SK-N-SH treated with all-trans-retinoic acid at 6 μM for 48 hours (cell line): ENCODE measurements at regions not wholly inside any gene's neighbourhood (a gene's known extent, or its start where the extent isn't known, plus 50 kb on each side); places are given as distances from the start of the nearest gene placed in this dataset.

Source experiments
- ATAC-seq: fragments of 200-7000 bp; cut with Tn5 transposase; 3 replicates; pipeline ENCODE4 v1.9.1; 2020; ENCODE audit warnings: mild to moderate bottlenecking, moderate library complexity
- ARNTL ChIP-seq: fragments of 450-650 bp; formaldehyde crosslinking; IDR thresholded peaks from 2 replicates; pipeline ENCODE4 v1.5.0; 2020; ENCODE audit warnings: low read depth, mild to moderate bottlenecking, moderate library complexity, borderline replicate concordance
- ESRRG ChIP-seq: fragments of 250-450 bp; sonication (Bioruptor Pico); IDR thresholded peaks from 2 replicates; pipeline ENCODE4 v1.6.1; 2021; ENCODE audit warnings: mild to moderate bottlenecking
- GLIS3 ChIP-seq: fragments of 250-450 bp; sonication (Bioruptor Pico); IDR thresholded peaks from 2 replicates; pipeline ENCODE4 v1.5.0; 2020; ENCODE audit warnings: mild to moderate bottlenecking, moderate library complexity
- ISL1 ChIP-seq: fragments of 250-450 bp; sonication (Bioruptor Pico); IDR thresholded peaks from 2 replicates; pipeline ENCODE4 v2.1.2; 2022; ENCODE audit warnings: mild to moderate bottlenecking, moderate library complexity
- OSR1 ChIP-seq: fragments of 250-450 bp; sonication (Bioruptor Pico); IDR thresholded peaks from 2 replicates; pipeline ENCODE4 v1.8.0; 2022; ENCODE audit warnings: moderate library complexity, mild to moderate bottlenecking, inconsistent platforms
- PPARA ChIP-seq: fragments of 250-450 bp; sonication (Bioruptor Pico); IDR thresholded peaks from 2 replicates; pipeline ENCODE4 v1.5.0; 2020; ENCODE audit warnings: mild to moderate bottlenecking, borderline replicate concordance
- RARB ChIP-seq: fragments of 250-450 bp; sonication (Bioruptor Pico); IDR thresholded peaks from 2 replicates; pipeline ENCODE4 v1.8.0; 2021; ENCODE audit warnings: mild to moderate bottlenecking, moderate library complexity
- SNAI2 ChIP-seq: fragments of 250-450 bp; sonication (Bioruptor Pico); IDR thresholded peaks from 2 replicates; pipeline ENCODE4 v1.5.0; 2020; ENCODE audit warnings: mild to moderate bottlenecking, moderate library complexity
- TCF4 ChIP-seq: fragments of 250-450 bp; sonication (Bioruptor Pico); IDR thresholded peaks from 2 replicates; pipeline ENCODE4 v1.8.0; 2021; ENCODE audit warnings: mild to moderate bottlenecking, moderate library complexity, borderline replicate concordance
- TOX ChIP-seq: fragments of 250-450 bp; sonication (Bioruptor Pico); IDR thresholded peaks from 2 replicates; pipeline ENCODE4 v1.8.0; 2021; ENCODE audit warnings: mild to moderate bottlenecking, moderate library complexity, borderline replicate concordance
- ZC3H10 ChIP-seq: fragments of 250-450 bp; sonication (Bioruptor Pico); IDR thresholded peaks from 2 replicates; pipeline ENCODE4 v1.5.1; 2021; ENCODE audit warnings: mild to moderate bottlenecking, moderate library complexity
- ZFP3 ChIP-seq: fragments of 250-450 bp; sonication (Bioruptor Pico); IDR thresholded peaks from 2 replicates; pipeline ENCODE4 v1.5.0; 2020; ENCODE audit warnings: mild to moderate bottlenecking, moderate library complexity
- ZNF565 ChIP-seq: fragments of 450-650 bp; formaldehyde crosslinking; conservative IDR thresholded peaks from 2 replicates; pipeline ENCODE4 v1.5.0; 2020; ENCODE audit warnings: low read depth, mild to moderate bottlenecking, moderate library complexity
- ZNF70 ChIP-seq: fragments of 450-650 bp; formaldehyde crosslinking; IDR thresholded peaks from 2 replicates; pipeline ENCODE4 v1.5.0; 2020; ENCODE audit warnings: mild to moderate bottlenecking, moderate library complexity
- ZNF8 ChIP-seq: fragments of 450-650 bp; formaldehyde crosslinking; IDR thresholded peaks from 2 replicates; pipeline ENCODE4 v1.5.0; 2020; ENCODE audit warnings: mild to moderate bottlenecking, moderate library complexity
- TF ChIP-seq, protein P1 (sequence below): fragments of 250-450 bp; sonication (Bioruptor Pico); IDR thresholded peaks from 2 replicates; pipeline ENCODE4 v1.5.0; 2020; ENCODE audit warnings: mild to moderate bottlenecking, moderate library complexity
- TF ChIP-seq, protein P2 (sequence below): fragments of 250-450 bp; sonication (Bioruptor Pico); IDR thresholded peaks from 2 replicates; pipeline ENCODE4 v1.8.0; 2020; ENCODE audit warnings: mild to moderate bottlenecking, moderate library complexity, borderline replicate concordance
- TF ChIP-seq, protein P3 (sequence below): fragments of 250-450 bp; sonication (Bioruptor Pico); IDR thresholded peaks from 2 replicates; pipeline ENCODE4 v1.8.0; 2021; ENCODE audit warnings: low read depth, mild to moderate bottlenecking, moderate library complexity, borderline replicate concordance
- TF ChIP-seq, protein P4 (sequence below): fragments of 250-450 bp; sonication (Bioruptor Pico); IDR thresholded peaks from 2 replicates; pipeline ENCODE4 v1.5.1; 2021; ENCODE audit warnings: mild to moderate bottlenecking, moderate library complexity
- TF ChIP-seq, protein P5 (sequence below): fragments of 250-450 bp; sonication (Bioruptor Pico); IDR thresholded peaks from 2 replicates; pipeline ENCODE4 v1.5.1; 2020; ENCODE audit warnings: low read depth, mild to moderate bottlenecking, moderate library complexity

DNA sequence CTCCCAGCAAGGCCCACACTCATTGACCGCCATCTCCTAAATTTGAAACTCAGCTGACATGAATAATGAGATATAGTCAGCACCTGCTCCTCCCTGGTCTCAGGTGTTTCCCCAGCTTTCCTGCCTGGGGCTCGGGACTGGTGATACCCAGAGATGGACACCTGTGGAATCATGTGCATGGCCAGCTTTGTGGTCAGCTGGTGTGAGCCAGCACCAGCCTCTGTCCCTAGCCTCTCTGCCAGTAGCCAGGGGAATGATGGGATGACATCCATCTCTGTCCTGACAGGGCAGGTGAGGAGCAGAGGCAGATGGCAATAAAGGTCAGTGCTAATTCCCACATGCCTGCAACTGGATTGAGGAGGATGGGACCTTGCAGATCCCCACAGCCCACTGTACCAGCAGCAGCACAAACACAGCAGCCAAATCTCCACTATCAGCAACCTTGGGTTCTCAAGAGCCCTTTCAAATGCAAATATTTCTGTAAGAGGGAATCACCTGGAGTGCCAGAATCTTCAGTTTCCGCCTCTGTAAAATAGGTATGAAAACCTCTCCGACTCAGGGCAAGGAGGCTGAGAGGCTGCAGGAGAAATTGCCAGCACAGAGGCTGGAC, 329.2 kb upstream of the ZMIZ1 start:
- no peak for TF ChIP-seq ZNF565 (CRISPR knock-in tag)
- no peak for TF ChIP-seq SNAI2 (CRISPR knock-in tag)
- TF ChIP-seq GLIS3 (CRISPR knock-in tag) = no peak
- TF ChIP-seq, protein P1, sequence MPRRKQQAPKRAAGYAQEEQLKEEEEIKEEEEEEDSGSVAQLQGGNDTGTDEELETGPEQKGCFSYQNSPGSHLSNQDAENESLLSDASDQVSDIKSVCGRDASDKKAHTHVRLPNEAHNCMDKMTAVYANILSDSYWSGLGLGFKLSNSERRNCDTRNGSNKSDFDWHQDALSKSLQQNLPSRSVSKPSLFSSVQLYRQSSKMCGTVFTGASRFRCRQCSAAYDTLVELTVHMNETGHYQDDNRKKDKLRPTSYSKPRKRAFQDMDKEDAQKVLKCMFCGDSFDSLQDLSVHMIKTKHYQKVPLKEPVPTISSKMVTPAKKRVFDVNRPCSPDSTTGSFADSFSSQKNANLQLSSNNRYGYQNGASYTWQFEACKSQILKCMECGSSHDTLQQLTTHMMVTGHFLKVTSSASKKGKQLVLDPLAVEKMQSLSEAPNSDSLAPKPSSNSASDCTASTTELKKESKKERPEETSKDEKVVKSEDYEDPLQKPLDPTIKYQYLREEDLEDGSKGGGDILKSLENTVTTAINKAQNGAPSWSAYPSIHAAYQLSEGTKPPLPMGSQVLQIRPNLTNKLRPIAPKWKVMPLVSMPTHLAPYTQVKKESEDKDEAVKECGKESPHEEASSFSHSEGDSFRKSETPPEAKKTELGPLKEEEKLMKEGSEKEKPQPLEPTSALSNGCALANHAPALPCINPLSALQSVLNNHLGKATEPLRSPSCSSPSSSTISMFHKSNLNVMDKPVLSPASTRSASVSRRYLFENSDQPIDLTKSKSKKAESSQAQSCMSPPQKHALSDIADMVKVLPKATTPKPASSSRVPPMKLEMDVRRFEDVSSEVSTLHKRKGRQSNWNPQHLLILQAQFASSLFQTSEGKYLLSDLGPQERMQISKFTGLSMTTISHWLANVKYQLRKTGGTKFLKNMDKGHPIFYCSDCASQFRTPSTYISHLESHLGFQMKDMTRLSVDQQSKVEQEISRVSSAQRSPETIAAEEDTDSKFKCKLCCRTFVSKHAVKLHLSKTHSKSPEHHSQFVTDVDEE (CRISPR knock-in tag) = no peak
- TF ChIP-seq, protein P2, sequence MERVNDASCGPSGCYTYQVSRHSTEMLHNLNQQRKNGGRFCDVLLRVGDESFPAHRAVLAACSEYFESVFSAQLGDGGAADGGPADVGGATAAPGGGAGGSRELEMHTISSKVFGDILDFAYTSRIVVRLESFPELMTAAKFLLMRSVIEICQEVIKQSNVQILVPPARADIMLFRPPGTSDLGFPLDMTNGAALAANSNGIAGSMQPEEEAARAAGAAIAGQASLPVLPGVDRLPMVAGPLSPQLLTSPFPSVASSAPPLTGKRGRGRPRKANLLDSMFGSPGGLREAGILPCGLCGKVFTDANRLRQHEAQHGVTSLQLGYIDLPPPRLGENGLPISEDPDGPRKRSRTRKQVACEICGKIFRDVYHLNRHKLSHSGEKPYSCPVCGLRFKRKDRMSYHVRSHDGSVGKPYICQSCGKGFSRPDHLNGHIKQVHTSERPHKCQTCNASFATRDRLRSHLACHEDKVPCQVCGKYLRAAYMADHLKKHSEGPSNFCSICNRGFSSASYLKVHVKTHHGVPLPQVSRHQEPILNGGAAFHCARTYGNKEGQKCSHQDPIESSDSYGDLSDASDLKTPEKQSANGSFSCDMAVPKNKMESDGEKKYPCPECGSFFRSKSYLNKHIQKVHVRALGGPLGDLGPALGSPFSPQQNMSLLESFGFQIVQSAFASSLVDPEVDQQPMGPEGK (CRISPR knock-in tag) = no peak
- TF ChIP-seq, protein P3, sequence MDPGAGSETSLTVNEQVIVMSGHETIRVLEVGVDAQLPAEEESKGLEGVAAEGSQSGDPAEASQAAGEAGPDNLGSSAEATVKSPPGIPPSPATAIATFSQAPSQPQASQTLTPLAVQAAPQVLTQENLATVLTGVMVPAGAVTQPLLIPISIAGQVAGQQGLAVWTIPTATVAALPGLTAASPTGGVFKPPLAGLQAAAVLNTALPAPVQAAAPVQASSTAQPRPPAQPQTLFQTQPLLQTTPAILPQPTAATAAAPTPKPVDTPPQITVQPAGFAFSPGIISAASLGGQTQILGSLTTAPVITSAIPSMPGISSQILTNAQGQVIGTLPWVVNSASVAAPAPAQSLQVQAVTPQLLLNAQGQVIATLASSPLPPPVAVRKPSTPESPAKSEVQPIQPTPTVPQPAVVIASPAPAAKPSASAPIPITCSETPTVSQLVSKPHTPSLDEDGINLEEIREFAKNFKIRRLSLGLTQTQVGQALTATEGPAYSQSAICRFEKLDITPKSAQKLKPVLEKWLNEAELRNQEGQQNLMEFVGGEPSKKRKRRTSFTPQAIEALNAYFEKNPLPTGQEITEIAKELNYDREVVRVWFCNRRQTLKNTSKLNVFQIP (CRISPR knock-in tag) = no peak
- no peak for TF ChIP-seq TOX (CRISPR knock-in tag)
- TF ChIP-seq ESRRG = no peak
- no peak for TF ChIP-seq TCF4 (CRISPR knock-in tag)
- TF ChIP-seq, protein P4, sequence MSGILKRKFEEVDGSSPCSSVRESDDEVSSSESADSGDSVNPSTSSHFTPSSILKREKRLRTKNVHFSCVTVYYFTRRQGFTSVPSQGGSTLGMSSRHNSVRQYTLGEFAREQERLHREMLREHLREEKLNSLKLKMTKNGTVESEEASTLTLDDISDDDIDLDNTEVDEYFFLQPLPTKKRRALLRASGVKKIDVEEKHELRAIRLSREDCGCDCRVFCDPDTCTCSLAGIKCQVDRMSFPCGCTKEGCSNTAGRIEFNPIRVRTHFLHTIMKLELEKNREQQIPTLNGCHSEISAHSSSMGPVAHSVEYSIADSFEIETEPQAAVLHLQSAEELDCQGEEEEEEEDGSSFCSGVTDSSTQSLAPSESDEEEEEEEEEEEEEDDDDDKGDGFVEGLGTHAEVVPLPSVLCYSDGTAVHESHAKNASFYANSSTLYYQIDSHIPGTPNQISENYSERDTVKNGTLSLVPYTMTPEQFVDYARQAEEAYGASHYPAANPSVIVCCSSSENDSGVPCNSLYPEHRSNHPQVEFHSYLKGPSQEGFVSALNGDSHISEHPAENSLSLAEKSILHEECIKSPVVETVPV = no peak
- TF ChIP-seq ARNTL (CRISPR knock-in tag) = no peak
- no peak for TF ChIP-seq ZC3H10
- TF ChIP-seq ZNF70 (CRISPR knock-in tag) = no peak
- TF ChIP-seq PPARA (CRISPR knock-in tag) = no peak
- TF ChIP-seq, protein P5, sequence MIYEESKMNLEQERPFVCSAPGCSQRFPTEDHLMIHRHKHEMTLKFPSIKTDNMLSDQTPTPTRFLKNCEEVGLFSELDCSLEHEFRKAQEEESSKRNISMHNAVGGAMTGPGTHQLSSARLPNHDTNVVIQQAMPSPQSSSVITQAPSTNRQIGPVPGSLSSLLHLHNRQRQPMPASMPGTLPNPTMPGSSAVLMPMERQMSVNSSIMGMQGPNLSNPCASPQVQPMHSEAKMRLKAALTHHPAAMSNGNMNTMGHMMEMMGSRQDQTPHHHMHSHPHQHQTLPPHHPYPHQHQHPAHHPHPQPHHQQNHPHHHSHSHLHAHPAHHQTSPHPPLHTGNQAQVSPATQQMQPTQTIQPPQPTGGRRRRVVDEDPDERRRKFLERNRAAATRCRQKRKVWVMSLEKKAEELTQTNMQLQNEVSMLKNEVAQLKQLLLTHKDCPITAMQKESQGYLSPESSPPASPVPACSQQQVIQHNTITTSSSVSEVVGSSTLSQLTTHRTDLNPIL (CRISPR knock-in tag) = no peak
- no peak for TF ChIP-seq OSR1
- no peak for TF ChIP-seq RARB (CRISPR knock-in tag)
- no peak for TF ChIP-seq ZNF8 (CRISPR knock-in tag)
- no peak for TF ChIP-seq ZFP3 (CRISPR knock-in tag)
- no peak for ATAC-seq

DNA sequence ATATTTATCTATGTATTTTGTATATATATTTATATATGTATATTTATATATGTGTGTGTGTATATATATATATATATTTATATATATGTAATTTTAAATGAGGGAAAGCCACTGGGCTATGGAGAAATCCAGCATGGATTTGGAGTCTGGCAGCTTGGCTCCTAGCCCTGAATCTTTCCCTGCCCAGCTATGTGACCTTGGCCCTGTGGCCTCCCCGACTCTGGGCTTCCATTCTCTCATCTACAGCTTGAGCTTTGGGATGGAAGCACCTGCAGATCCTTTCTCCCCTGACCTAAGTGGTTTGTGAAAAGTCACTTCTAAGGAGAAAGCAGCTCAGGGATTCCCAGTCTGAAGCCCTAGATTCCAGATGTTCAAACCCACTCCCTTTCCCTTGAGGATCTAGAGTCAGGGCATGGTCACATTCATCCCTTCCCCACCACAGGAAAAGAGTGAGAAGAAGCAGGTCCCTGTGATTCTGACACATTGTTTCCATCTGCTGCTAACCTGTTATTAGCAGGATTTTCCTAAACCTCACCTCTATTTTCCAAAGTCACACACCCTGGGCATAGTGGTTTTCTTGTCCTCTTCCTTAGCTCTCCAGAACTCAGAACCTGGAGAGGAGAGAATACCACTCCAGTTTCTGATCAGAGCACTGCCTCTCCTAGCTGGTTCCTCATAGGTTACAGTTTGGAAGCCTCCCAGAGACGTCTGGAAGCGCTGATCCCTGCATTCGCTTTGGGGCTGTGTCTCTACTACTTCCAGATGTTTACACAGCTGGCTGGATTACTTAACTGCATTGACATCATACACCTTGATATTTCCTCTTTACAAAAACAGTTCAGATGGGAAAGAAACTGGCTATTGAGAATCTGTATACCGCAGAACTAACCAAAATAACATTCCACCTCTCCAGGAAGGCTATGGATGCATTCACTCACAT, 327.5 kb upstream of the ZMIZ1 start:
- no peak for ATAC-seq
- TF ChIP-seq SNAI2 (CRISPR knock-in tag) (no peak), GLIS3 (CRISPR knock-in tag) (no peak), ZNF8 (CRISPR knock-in tag) (no peak), ZNF565 (CRISPR knock-in tag) (no peak), TCF4 (CRISPR knock-in tag) (no peak), ARNTL (CRISPR knock-in tag) (no peak), RARB (CRISPR knock-in tag) (no peak), ISL1 (CRISPR knock-in tag) (no peak)
- TF ChIP-seq, protein P1 (CRISPR knock-in tag) = no peak
- TF ChIP-seq, protein P5 (CRISPR knock-in tag) = no peak
- TF ChIP-seq, protein P2 (CRISPR knock-in tag) = no peak
